Muscle of leg (tissue), 3 donors: ENCODE measurements at regions not wholly inside any gene's neighbourhood (a gene's known extent, or its start where the extent isn't known, plus 50 kb on each side); places are given as distances from the start of the nearest gene placed in this dataset.
A peak's percentile ranks its signal among the peaks of the same experiment; 100 is the strongest.
"Not testable (repeated sequence)": the region's sequence is repeated elsewhere in the genome, so short reads cannot be mapped to it uniquely, and the experiment has no call there.

Experiments used
- DNase-seq: peaks from one replicate; pipeline ENCODE4 v3.0.0; 2013
- H3K27ac ChIP-seq: one replicate; pipeline ENCODE4 v1.5.1; 2013; ENCODE audit warnings: mild to moderate bottlenecking, low read length, control low read depth
- H3K27me3 ChIP-seq: one replicate; pipeline ENCODE4 v1.6.1; 2013; ENCODE audit warnings: low read length; ENCODE audit not compliant: control insufficient read depth, insufficient read depth
- H3K36me3 ChIP-seq: one replicate; pipeline ENCODE4 v1.6.1; 2013; ENCODE audit warnings: low read length; ENCODE audit not compliant: control insufficient read depth, insufficient read depth
- H3K4me1 ChIP-seq: one replicate; pipeline ENCODE4 v1.6.1; 2013; ENCODE audit warnings: low read length; ENCODE audit not compliant: control insufficient read depth, insufficient read depth
- H3K4me3 ChIP-seq: one replicate; pipeline ENCODE4 v1.5.1; 2013; ENCODE audit warnings: low read length, control low read depth
- H3K9me3 ChIP-seq: replicated peaks from 2 replicates; pipeline ENCODE4 v1.6.1; 2013; ENCODE audit warnings: low read depth, low read length; ENCODE audit not compliant: control insufficient read depth
- WGBS: methylation state at CpG from one replicate; pipeline ENCODE4 v1.1.5; 2013; ENCODE audit warnings: missing lambda C conversion rate; ENCODE audit not compliant: insufficient coverage; 5-methylcytosine and 5-hydroxymethylcytosine counted together

DNA sequence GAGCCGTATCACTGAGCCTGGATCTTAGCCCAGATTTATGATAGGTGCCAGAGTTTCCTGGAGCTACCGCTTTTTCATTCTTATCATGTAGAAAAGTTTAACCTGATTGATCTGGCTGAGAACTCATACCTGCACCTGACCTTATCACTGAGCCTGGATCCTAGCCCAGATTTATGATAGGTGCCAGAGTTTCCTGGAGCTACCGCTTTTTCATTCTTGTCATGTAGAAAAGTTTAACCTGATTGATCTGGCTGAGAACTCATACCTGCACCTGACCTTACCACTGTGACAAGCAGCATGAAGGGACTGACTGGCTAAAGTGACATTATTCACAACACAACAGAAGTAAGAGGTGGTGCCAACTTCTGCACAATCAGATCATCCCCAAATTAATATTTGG lies 1188.1 kb upstream of the FLRT2 start:
- not testable (repeated sequence) for DNase-seq, H3K27ac ChIP-seq, H3K4me1 ChIP-seq, H3K36me3 ChIP-seq, H3K4me3 ChIP-seq, H3K9me3 ChIP-seq, H3K27me3 ChIP-seq
- WGBS, result 80% methylated on average over 2 of the region's 3 CpGs

DNA sequence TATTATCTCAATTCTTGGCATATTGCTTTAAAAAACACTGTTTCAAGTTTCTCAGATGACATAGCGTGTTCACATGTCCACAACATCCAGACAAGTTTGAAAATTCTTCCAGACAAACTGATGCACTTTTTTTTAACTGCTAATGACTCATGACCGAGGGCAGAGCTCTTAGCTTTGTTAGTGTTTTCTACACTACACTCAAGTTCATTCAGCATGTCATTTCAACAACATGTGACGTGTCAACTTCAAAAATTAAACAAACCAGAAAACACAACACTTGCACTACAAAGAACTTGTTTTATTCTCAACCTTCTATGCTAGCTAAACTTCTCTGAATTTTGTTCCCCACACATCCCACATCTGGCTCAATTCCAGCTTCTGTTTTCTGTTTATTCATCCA lies 1186.3 kb upstream of the FLRT2 start:
- WGBS, result 75% methylated on average over 3 of the region's 3 CpGs
- Histone ChIP-seq H3K4me1 (no peaks in the 10 kb centered on the region), H3K27ac (no peak overlapping the region), H3K9me3 (no peaks in the 10 kb centered on the region), H3K4me3 (no peak overlapping the region), H3K27me3 (no peaks in the 10 kb centered on the region), H3K36me3 (no peaks in the 10 kb centered on the region)
- DNase-seq, result peak; percentile 25

DNA sequence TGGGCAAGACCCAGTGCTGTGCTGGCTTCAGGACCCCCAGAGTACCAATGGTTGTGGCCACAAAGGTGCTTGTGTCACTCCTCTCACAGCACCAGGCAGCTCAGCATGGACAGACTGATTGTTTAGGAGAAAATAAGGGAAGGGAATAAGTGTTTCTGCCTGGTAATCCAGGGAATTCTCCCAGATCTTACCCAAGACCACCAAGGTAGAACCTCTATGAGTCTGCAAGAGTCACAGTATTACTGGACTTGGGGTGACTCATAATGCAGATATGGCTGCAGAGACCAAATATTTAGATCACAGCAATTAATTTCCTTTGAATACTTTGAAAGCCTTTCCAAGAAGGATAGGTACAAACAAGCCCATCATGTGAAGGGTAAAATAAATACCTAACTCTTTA lies 1178.3 kb upstream of the FLRT2 start:
- no peak for DNase-seq
- no peaks in the 10 kb centered on the region for H3K4me1 ChIP-seq
- no peak overlapping the region for H3K4me3 ChIP-seq
- H3K27ac ChIP-seq, result no peak overlapping the region
- H3K27me3 ChIP-seq, result no peaks in the 10 kb centered on the region
- no peaks in the 10 kb centered on the region for H3K36me3 ChIP-seq
- H3K9me3 ChIP-seq, result peaks cover 2% of the 10 kb centered on the region

DNA sequence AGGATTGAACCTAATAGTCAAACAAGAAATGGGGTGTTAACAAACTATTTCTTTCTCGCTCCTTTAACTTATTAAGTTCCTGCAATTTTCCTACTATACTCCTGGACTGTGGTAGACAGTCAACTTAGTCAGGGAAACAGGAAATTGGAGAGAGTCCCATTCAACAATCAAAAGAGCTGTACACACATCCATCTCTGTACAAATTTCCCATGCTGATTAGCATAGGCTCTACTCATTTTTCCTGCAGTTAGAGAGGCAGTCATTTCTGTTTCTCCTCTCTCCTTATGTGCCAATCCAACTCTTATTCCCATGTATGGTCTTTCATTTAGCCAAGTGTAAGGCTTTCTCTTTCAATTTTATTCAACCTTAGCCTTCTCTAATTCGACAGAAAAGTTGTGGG lies 1168.5 kb upstream of the FLRT2 start:
- Histone ChIP-seq H3K4me3 (no peak overlapping the region), H3K36me3 (no peaks in the 10 kb centered on the region), H3K9me3 (no peaks in the 10 kb centered on the region), H3K4me1 (no peaks in the 10 kb centered on the region), H3K27me3 (no peaks in the 10 kb centered on the region), H3K27ac (no peak overlapping the region)
- DNase-seq, result peak; percentile 5
- WGBS, result no CpG with 5 or more reads among the region's 2 CpGs

DNA sequence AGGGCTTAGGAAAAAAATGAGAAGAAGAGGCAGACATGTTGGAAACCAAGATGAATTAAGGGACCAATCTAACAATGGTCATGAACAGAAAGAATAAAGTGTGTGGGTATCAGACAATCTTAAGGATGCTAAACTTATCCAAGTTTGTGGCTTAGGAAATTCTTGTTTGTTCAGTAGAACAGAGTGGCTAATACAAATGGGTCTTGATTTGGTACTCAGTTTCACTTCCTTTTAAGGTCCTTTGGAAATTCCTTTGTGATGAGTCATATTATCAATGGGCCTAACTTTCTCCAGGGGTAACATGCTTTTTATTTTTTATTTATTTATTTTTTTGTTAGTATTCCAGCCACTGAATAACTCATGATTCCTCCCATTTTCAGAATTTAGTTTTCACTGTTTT lies 1154.7 kb upstream of the FLRT2 start:
- DNase-seq, result no peak
- Histone ChIP-seq H3K9me3 (no peaks in the 10 kb centered on the region), H3K27ac (no peak overlapping the region), H3K27me3 (no peaks in the 10 kb centered on the region), H3K36me3 (no peaks in the 10 kb centered on the region), H3K4me3 (no peak overlapping the region), H3K4me1 (no peaks in the 10 kb centered on the region)

DNA sequence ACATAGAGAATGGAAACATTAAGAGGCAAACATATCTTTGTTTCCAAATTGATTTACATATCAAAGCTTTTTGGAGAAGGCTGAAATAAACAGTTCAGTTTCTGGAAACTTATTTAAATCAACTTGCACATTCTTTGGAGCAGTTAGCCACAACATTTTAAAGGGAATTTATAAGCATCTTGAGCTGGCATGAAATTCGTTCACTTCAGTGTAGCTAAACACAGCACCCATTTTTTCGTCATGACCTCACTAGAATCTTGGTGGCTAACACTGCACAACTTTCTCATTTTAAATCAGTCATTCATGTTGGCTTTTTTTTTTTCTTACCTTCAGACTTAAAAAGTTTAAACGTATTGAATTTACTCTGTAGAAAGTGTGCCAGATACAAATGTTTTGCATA lies 1139.9 kb upstream of the FLRT2 start:
- H3K27ac ChIP-seq, result no peak overlapping the region
- H3K27me3 ChIP-seq, result no peaks in the 10 kb centered on the region
- no peaks in the 10 kb centered on the region for H3K4me1 ChIP-seq
- H3K4me3 ChIP-seq, result no peak overlapping the region
- H3K9me3 ChIP-seq, result no peaks in the 10 kb centered on the region
- no peak for DNase-seq
- H3K36me3 ChIP-seq, result no peaks in the 10 kb centered on the region
- WGBS, result 100% methylated on average over 1 of the region's 3 CpGs

DNA sequence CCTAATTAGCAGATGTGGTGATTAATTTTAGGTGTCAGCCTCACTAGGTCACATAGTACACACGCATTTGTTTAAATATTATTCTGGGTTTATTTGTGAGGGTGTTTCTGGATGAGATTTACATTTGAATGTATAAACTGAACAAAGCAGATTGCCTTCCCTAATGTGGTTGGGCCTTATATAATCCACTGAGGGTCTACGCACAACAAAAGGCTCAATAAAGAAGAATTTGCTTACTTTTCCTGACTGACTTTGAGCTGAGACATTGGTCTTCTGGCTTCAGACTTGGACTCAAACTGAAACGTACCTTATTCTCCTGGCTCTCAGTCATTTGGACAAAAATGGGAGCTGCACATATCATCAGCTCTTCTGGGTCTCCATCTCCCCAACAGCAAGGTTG lies 1132.3 kb upstream of the FLRT2 start:
- H3K27ac ChIP-seq, result no peak overlapping the region
- no peak overlapping the region for H3K4me3 ChIP-seq
- WGBS, result 70% methylated on average over 2 of the region's 3 CpGs
- H3K9me3 ChIP-seq, result no peaks in the 10 kb centered on the region
- no peaks in the 10 kb centered on the region for H3K27me3 ChIP-seq
- H3K36me3 ChIP-seq, result no peaks in the 10 kb centered on the region
- no peak for DNase-seq
- no peaks in the 10 kb centered on the region for H3K4me1 ChIP-seq

DNA sequence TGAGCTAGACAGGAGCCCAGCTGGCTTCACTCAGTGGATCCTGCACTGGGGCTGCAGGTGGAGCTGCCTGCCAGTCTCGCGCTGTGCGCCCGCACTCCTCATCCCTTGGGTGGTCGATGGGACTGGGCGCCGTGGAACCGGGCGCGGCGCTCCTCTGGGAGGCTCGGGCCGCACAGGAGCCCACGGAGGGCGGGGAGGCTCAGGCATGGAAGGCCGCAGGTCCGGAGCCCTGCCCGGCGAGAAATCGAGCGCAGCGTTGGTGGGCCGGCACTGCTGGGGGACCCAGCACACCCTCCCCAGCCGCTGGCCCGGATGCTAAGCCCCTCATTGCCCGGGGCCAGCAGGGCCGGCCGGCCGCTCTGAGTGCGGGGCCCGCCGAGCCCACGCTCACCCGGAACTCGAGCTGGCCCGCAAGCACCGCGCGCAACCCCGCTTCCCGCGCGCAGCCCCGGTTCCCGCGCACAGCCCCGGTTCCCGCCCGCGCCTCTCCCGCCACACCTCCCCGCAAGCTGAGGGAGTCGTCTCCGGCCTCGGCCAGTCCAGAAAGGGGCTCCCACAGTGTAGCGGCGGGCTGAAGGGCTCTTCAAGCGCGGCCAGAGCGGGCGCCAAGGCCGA lies 1130.5 kb upstream of the FLRT2 start:
- no peaks in the 10 kb centered on the region for H3K36me3 ChIP-seq
- no peaks in the 10 kb centered on the region for H3K4me1 ChIP-seq
- no peak overlapping the region for H3K4me3 ChIP-seq
- WGBS, result 97% methylated on average over 57 of the region's 62 CpGs
- H3K9me3 ChIP-seq, result no peaks in the 10 kb centered on the region
- H3K27me3 ChIP-seq, result no peaks in the 10 kb centered on the region
- no peak overlapping the region for H3K27ac ChIP-seq
- DNase-seq, result no peak

DNA sequence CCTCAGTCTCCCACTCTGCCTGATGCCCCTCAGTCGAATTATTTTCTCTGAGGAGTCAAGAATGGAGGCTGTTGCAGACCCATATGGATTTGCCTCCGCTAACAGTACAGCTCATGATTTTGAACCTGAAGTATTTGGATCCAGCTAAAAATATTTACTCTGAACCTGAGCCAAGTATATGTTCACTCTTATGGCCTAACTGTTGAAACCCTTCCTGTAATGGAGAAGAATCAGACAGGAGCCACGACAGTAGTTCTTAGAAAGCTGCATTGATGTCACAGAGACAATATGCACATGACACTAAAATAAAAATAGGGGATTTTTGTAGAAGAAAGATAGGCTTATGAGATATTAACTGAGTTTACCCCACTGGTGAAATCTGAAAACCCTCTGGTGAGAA lies 1128.3 kb upstream of the FLRT2 start:
- Histone ChIP-seq H3K27me3 (no peaks in the 10 kb centered on the region), H3K27ac (no peak overlapping the region), H3K4me3 (no peak overlapping the region), H3K4me1 (no peaks in the 10 kb centered on the region), H3K9me3 (no peaks in the 10 kb centered on the region), H3K36me3 (no peaks in the 10 kb centered on the region)
- WGBS, result 80% methylated on average over 1 of the region's 3 CpGs
- DNase-seq, result no peak

DNA sequence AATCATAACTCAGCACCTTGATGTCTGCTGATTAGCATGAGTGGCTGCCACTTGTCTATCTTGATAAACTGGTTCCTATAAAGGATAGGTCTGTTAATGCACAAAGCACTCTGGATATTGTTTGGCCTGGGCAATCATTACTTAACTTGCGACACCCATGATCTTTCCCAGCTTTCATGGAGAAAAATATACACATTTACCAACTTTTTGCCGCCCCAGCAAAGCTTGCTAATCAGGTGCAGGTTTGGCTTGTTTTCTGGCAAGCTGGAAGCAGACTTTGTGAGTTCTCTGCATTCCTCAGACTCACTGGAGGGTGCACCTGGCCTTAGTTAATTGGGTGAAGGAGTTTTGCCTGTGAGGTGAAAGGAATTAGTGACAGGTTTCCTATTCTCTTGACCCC lies 1126.4 kb upstream of the FLRT2 start:
- no peak overlapping the region for H3K27ac ChIP-seq

DNA sequence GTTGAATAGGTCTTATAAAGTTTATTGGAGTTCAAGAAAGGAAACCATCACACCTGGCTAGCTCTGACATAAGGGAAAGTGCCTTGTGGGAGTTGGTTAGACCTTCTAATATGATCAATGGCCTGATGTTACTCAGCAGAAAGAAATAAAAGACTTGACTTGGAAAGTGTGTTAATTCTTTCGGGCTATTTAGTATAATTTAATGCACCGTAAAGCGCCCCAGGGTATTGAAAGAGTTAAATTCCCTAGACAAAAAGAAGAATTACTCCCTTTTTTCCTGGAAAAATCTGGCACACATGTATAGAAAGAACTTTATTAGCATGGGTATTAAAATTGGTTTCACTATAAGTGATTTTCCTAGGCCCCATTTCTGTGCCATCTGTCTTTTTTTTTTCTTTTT lies 1125.7 kb upstream of the FLRT2 start:
- Histone ChIP-seq H3K27ac (no peak overlapping the region), H3K4me3 (no peak overlapping the region), H3K27me3 (no peaks in the 10 kb centered on the region), H3K9me3 (no peaks in the 10 kb centered on the region), H3K36me3 (no peaks in the 10 kb centered on the region), H3K4me1 (no peaks in the 10 kb centered on the region)
- peak; percentile 8 for DNase-seq
- WGBS, result no CpG with 5 or more reads among the region's 3 CpGs

More for the DNA sequence above, 1126.4 kb upstream of the FLRT2 start:
- DNase-seq, result no peak
- H3K27me3 ChIP-seq, result no peaks in the 10 kb centered on the region
- no peaks in the 10 kb centered on the region for H3K9me3 ChIP-seq
- no peak overlapping the region for H3K4me3 ChIP-seq
- 58% methylated on average over 2 of the region's 2 CpGs for WGBS
- H3K36me3 ChIP-seq, result no peaks in the 10 kb centered on the region
- H3K4me1 ChIP-seq, result no peaks in the 10 kb centered on the region
